Suppressor macrophage (primary cell): ENCODE measurements at regions not wholly inside any gene's neighbourhood (a gene's known extent, or its start where the extent isn't known, plus 50 kb on each side); places are given as distances from the start of the nearest gene placed in this dataset.

Source experiments
- DNase-seq, 4 experiments: peaks; one replicate each; pipeline ENCODE4 v3.0.0-alpha.2; 2020 to 2022

GRCh38 chr5:175236176-175236575, 207.8 kb downstream of the DRD1 start:
- no peak for DNase-seq

DNA sequence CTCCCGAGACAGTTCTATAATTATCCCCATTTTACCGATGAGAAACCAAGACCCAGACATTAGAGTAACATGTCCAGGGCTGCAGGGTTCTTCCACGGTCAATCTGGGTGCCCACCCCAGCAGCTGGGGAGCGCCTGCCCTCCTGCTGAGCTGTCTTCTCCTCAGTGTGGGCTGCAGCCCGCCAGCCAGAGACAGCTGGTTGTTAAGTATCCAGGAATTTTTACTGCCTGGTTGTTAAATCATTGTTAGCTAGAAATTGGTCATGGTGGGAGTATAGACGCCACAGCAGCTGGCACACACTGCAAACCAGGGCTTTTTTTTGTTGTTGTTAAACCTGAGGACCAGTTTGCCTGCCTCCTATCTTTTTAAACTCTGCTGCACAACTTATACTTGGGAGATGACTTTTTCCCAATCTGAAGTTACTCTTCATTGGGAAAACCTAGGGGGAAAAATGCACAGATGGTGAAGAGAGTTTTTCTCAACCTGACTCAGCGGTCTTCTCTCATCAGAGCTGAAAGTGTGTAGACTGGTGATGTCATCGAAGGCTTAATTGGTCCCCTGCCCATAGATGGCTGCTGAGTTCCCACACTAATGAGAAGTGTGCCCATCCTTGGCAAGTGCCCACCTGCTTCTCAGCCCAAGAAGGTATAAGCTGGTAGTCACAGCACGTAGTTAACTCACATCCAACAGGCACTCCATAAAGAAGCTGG, 208.6 kb downstream of the DRD1 start:
- no peak for DNase-seq

GRCh38 chr5:175230299-175230698, 213.7 kb downstream of the DRD1 start:
- DNase-seq, result no peak

DNA sequence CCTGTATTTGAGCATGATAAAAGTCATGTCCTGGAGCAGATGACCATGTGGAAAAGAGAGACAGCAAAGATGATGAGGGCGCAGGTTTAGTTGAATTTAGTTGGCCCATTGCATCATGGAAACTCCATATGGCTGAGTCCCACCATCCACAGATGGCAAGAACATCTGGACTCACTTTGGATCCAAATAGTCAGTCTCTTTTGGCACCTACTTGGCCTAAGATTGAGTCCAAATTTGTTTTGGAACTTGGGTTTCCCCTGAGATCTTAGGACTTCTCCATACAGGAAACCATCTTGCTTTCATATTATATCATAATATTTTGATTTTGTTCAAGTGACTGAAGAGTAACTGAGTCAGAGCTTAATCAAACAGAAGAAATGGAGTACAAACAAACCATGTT, 217.5 kb downstream of the DRD1 start:
- no peak for DNase-seq

GRCh38 chr5:175223291-175223690, 220.7 kb downstream of the DRD1 start:
- no peak for DNase-seq

- DNase-seq, result no peak
Measured at GRCh38 chr5:175222621-175223020, 221.4 kb downstream of the DRD1 start.

DNA sequence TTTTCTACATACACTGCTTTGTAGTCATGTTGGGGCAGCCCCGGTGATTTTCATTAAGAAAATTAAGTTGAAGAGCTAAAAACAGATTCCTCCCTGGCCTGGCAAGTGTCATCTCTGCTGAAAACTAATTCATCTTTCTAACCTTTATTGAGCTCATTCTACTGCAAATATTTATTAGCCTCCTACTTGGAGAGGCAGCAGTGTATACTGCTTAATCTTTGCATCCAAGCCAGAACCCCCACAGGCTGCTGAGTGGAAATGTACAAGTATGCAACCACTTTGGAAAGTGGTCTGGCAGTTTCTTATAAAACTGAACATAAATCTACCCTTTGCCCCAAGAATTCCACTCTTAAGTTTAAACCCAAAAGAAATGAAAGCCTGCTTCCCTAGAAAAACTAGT, 223.4 kb downstream of the DRD1 start:
- no peak for DNase-seq

DNA sequence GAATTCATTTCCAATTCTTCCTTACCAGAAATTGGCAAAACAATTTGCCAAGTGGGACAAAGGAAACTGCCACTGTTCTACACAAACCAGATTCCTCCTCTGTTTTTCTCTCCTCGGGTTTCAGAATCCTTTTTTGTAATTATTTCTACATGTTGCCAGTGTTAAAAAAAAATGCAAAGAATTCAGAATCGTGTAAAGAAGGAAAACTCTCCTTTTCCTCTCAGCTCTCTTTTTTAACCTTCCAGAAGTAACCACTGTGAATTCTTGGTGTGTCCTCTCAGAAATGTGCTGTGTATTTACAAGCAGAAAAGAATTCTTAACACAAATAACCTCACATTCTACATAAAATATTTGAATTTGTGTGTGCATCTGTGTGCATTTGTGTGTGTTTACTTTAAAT, 224.6 kb downstream of the DRD1 start:
- DNase-seq, result no peak

DNA sequence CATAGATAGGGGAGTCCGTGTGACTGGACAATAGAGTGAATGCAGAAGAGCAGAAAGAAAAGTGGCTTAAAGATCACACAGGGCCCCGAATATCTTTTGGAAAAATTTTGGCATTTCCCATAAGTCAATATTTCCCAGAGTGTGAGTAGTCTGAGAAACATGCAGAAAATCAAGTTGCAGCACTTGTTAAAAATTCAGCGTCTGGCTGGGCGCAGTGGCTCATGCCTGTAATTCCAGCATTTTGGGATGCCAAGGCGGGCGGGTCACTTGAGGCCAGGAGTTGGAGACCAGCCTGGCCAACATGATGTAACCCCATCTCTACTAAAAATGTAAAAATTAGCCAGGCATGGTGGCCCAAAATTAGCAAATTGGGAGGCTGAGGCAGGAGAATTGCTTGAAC, 227.0 kb downstream of the DRD1 start:
- DNase-seq, result no peak

GRCh38 chr5:175215906-175216305, 228.1 kb downstream of the DRD1 start:
- no peak for DNase-seq

DNA sequence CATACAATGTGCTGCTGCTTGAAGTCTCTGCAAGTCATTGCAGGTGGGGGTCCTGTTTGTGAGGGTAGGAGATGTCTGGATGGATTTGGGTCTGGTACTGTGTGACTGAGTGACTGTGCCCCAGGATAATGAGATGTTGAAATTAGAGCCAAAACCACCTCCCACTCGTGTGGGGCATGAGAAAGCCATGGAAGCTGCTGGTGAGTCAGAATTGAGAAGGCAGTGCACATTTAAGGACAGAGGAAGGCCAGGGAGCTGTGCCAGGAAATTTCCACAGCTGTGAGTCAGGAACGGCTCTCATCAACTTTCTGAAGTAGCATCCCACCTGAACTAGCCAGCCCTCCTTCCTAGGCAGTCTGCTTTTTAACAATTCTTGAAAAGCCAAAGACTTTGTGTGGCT, 229.8 kb downstream of the DRD1 start:
- no peak for DNase-seq

GRCh38 chr5:175211956-175212756, 231.8 kb downstream of the DRD1 start:
- no peak for DNase-seq

- no peak for DNase-seq
Measured at GRCh38 chr5:175207321-175208040, 236.5 kb downstream of the DRD1 start.

DNA sequence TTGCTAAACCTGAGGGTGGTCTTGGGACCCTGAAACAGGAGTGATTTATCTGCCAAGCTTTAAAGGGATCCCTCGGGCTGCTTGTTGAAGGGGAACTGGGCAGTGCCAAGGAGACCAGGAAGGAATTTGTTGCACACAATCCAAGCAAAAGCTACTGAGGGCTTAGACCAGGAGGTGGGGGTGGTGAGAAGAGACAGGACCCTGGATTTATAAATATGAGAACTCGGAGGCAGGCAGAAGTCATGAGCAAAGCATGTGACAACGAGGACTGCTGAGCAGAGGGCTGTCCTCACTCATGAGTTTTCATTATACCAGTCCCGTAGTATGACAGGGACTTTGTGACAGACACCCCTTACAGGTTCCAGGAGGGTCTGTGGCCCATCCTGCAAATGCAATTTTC, 237.3 kb downstream of the DRD1 start:
- no peak for DNase-seq

- no peak for DNase-seq
Measured at GRCh38 chr5:175202463-175203068, 241.4 kb downstream of the DRD1 start.

DNA sequence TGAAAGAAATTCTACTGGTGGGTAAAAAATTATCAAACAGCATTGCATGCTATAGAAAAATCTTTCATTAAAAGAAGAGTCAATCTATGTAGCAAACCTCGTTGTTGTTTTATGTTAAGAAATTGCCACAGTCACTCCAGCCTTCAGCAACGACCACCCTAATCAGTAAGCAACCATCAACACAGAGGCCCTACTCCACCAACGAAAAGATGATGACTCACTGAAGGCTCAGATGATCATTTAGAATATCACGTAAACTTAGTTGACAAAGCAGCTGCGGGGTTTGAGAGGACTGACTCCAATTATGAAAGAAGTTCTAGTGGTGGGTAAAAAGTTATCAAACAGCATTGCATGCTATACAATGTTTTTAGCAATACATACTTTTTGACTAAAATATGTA, 242.6 kb downstream of the DRD1 start:
- DNase-seq, result no peak

DNA sequence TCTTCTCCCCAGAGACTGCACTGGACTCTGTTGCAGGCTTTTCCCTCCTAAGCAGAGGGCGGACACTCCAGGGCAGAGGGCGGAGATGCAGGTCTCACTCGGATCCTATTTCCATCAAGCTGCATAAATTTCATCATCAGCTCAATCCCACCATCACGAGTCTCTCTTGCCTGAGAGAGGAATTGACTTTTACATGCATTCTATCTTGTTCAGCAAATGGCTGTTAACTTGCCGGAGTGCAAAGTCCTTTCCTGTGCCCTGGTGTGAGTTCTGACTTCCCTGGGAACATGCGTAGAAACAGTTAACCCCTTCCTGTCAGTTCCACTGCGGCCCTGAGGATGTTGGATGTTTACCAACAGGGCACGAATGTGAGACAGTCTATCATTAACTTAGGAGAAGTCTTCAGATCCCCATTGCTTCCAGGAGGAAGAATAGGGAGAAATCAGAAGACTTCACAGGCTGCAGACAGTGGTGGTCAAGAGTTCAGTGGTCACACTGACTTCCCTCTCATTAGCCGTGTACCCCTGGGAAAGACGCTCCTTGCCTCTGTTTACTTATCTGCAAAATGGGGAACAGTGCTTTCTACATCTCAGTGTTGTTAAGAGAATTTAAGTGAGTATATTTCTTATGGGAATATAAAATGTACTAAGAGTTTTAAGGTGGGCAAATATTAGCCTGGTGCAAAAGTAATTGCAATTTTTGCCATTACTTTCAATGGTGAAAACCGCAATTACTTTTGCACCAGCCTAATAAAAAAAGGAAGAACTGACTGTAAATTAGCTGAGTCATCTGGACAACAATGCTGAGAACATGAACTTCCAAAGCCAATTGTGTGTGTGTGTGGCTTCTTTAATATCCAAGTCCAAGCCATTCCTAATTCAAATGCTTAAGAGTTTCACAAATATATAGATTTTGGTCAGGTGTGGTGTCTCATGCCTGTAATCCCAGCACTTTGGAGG, 248.0 kb downstream of the DRD1 start:
- DNase-seq, result peak in 1 of 4 experiments; percentile 19

- no peak for DNase-seq
Measured at GRCh38 chr5:175181331-175181730, 262.7 kb downstream of the DRD1 start.

- DNase-seq, result no peak
Measured at GRCh38 chr5:175170899-175171298, 273.1 kb downstream of the DRD1 start.

- DNase-seq, result no peak
Measured at GRCh38 chr5:175168882-175169507, 275.0 kb downstream of the DRD1 start.

GRCh38 chr5:175166026-175166425, 278.0 kb downstream of the DRD1 start:
- DNase-seq, result no peak
